MM.1S (cell line): ENCODE measurements at regions not wholly inside any gene's neighbourhood (a gene's known extent, or its start where the extent isn't known, plus 50 kb on each side); places are given as distances from the start of the nearest gene placed in this dataset.
"Not testable (repeated sequence)": the region's sequence is repeated elsewhere in the genome, so short reads cannot be mapped to it uniquely, and the experiment has no call there.

Experiments
- DNase-seq: peaks from one replicate; pipeline ENCODE4 v3.0.0-alpha.2; 2015
- H2AFZ ChIP-seq: fragments of 300-600 bp; sonication (generic); 2 replicates; pipeline ENCODE4 v1.6.0; 2016; ENCODE audit warnings: antibody characterized with exemption, low read length
- H3F3A ChIP-seq: fragments of 300-600 bp; sonication (generic); 2 replicates; pipeline ENCODE4 v1.6.1; 2016; ENCODE audit warnings: mild to moderate bottlenecking, antibody characterized with exemption, low read length, moderate library complexity, mixed read lengths; ENCODE audit not compliant: insufficient read depth
- H3K27ac ChIP-seq: fragments of 300-600 bp; sonication (generic); 2 replicates; pipeline ENCODE4 v1.5.1; 2016; ENCODE audit warnings: mild to moderate bottlenecking, low read length
- H3K27me3 ChIP-seq: fragments of 300-600 bp; sonication (generic); replicated peaks from 2 replicates; pipeline ENCODE4 v1.6.0; 2016; ENCODE audit warnings: low read length; ENCODE audit not compliant: insufficient read depth
- H3K36me3 ChIP-seq: fragments of 300-600 bp; sonication (generic); replicated peaks from 2 replicates; pipeline ENCODE4 v1.6.1; 2016; ENCODE audit warnings: mild to moderate bottlenecking, low read length, mixed read lengths; ENCODE audit not compliant: insufficient read depth
- H3K4me1 ChIP-seq: fragments of 300-600 bp; sonication (generic); 2 replicates; pipeline ENCODE4 v1.6.1; 2016; ENCODE audit warnings: low read length, mixed read lengths
- H3K4me2 ChIP-seq: fragments of 300-600 bp; sonication (generic); 2 replicates; pipeline ENCODE4 v1.6.0; 2016; ENCODE audit warnings: low read depth, low read length
- H3K4me3 ChIP-seq: fragments of 300-600 bp; sonication (generic); 2 replicates; pipeline ENCODE4 v1.5.1; 2016; ENCODE audit warnings: low read length, mixed read lengths
- H3K79me2 ChIP-seq: fragments of 300-600 bp; sonication (generic); 2 replicates; pipeline ENCODE4 v1.6.1; 2016; ENCODE audit warnings: mixed run types, low read length, mixed read lengths
- H3K9ac ChIP-seq: fragments of 300-600 bp; sonication (generic); 2 replicates; pipeline ENCODE4 v1.6.1; 2016; ENCODE audit warnings: low read length, mixed read lengths
- H3K9me2 ChIP-seq: fragments of 300-600 bp; sonication (generic); replicated peaks from 2 replicates; pipeline ENCODE4 v1.6.1; 2016; ENCODE audit warnings: mild to moderate bottlenecking, low read length, mixed read lengths; ENCODE audit not compliant: insufficient read depth
- H3K9me3 ChIP-seq: fragments of 300-600 bp; sonication (generic); replicated peaks from 2 replicates; pipeline ENCODE4 v1.6.1; 2016; ENCODE audit warnings: mild to moderate bottlenecking, low read length, mixed read lengths; ENCODE audit not compliant: insufficient read depth
- H4K20me1 ChIP-seq: fragments of 300-600 bp; sonication (generic); 2 replicates; pipeline ENCODE4 v1.6.1; 2016; ENCODE audit warnings: mild to moderate bottlenecking, low read length, moderate library complexity, mixed read lengths; ENCODE audit not compliant: insufficient read depth
- CTCF ChIP-seq: fragments of 300-600 bp; sonication (generic); IDR thresholded peaks from 2 replicates; pipeline ENCODE4 v1.5.1; 2016; ENCODE audit warnings: antibody characterized with exemption, low read length, mixed read lengths
- EZH2 ChIP-seq: fragments of 300-600 bp; sonication (generic); optimal IDR thresholded peaks from 2 replicates; pipeline ENCODE3; 2017; ENCODE audit warnings: low read depth, mild to moderate bottlenecking, antibody characterized with exemption, low read length, mixed read lengths
- EZH2phosphoT487 ChIP-seq: fragments of 300-600 bp; sonication (generic); IDR thresholded peaks from 2 replicates; pipeline ENCODE4 v1.6.1; 2018; ENCODE audit warnings: antibody characterized with exemption, low read length

- no peak overlapping the region for H2AFZ ChIP-seq
- no peak overlapping the region for H3K4me2 ChIP-seq
- H3K9me2 ChIP-seq = no peaks in the 10 kb centered on the region
- no peak for TF ChIP-seq EZH2phosphoT487
- no peak for TF ChIP-seq CTCF
- TF ChIP-seq EZH2 = no peak
- H3K4me1 ChIP-seq = peaks cover 12% of the 10 kb centered on the region; the same call in 1 of the 2 replicates
- H3K27ac ChIP-seq = no peak overlapping the region
- no peaks in the 10 kb centered on the region for H3K9me3 ChIP-seq
- no peaks in the 10 kb centered on the region for H3K27me3 ChIP-seq
- no peak overlapping the region for H3K9ac ChIP-seq
- no peak overlapping the region for H3K4me3 ChIP-seq
- peaks cover 22% of the 10 kb centered on the region for H3F3A ChIP-seq
- no peaks in the 10 kb centered on the region for H3K36me3 ChIP-seq
- H4K20me1 ChIP-seq = no peaks in the 10 kb centered on the region
- H3K79me2 ChIP-seq = no peaks in the 10 kb centered on the region
- DNase-seq = no peak
Observed at GRCh38 chr20:53647286-53647821, 53.7 kb upstream of the ZNF217 start.

GRCh38 chr20:53646550-53646949 lies 52.9 kb upstream of the ZNF217 start:
- TF ChIP-seq CTCF (no peak), EZH2 (no peak), EZH2phosphoT487 (no peak)

DNA sequence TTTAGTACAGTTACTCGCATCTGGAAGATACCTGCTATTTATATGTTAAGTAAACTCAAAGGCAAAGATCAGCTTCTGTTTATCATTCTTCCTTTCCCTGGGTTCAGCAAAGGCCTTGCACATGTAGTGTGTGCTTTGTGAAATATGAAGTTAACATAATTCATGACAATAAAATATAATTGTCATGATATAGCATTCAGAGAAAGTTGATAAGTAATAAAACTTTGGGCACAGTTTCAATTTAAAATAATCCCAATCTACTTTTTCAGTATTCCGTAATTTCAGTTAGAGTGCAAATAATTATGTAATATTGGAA lies 51.9 kb upstream of the ZNF217 start:
- TF ChIP-seq EZH2phosphoT487 (no peak), EZH2 (no peak)
- Histone ChIP-seq H3K27ac (no peak overlapping the region), H3K4me2 (no peak overlapping the region)

More at GRCh38 chr20:53646550-53646949, 52.9 kb upstream of the ZNF217 start:
- H3K4me1 ChIP-seq = peaks cover 16% of the 10 kb centered on the region; the same call in 1 of the 2 replicates
- DNase-seq = no peak
- H3K9me3 ChIP-seq = no peaks in the 10 kb centered on the region
- no peak overlapping the region for H2AFZ ChIP-seq
- no peak overlapping the region for H3K4me3 ChIP-seq
- no peak overlapping the region for H3K9ac ChIP-seq
- H3K4me2 ChIP-seq = no peak overlapping the region
- no peaks in the 10 kb centered on the region for H3K9me2 ChIP-seq
- H3K27ac ChIP-seq = no peak overlapping the region
- H3K79me2 ChIP-seq = no peaks in the 10 kb centered on the region
- no peaks in the 10 kb centered on the region for H4K20me1 ChIP-seq
- H3K36me3 ChIP-seq = no peaks in the 10 kb centered on the region
- no peaks in the 10 kb centered on the region for H3K27me3 ChIP-seq
- peaks cover 21% of the 10 kb centered on the region for H3F3A ChIP-seq

GRCh38 chr20:53644108-53644507 lies 50.5 kb upstream of the ZNF217 start:
- DNase-seq, H3K9me2 ChIP-seq, H2AFZ ChIP-seq, H4K20me1 ChIP-seq, H3K9me3 ChIP-seq, H3K27me3 ChIP-seq, H3K27ac ChIP-seq, H3K4me2 ChIP-seq, H3K4me3 ChIP-seq, H3K9ac ChIP-seq, H3K36me3 ChIP-seq, H3K79me2 ChIP-seq: not testable (repeated sequence)
- Histone ChIP-seq H3F3A (peaks cover 21% of the 10 kb centered on the region), H3K4me1 (peaks cover 16% of the 10 kb centered on the region; the same call in 1 of the 2 replicates)

More for the DNA sequence above, 51.9 kb upstream of the ZNF217 start:
- H3K9ac ChIP-seq = no peak overlapping the region
- no peaks in the 10 kb centered on the region for H4K20me1 ChIP-seq
- H2AFZ ChIP-seq = no peak overlapping the region
- H3K9me3 ChIP-seq = no peaks in the 10 kb centered on the region
- H3K79me2 ChIP-seq = no peaks in the 10 kb centered on the region
- H3K9me2 ChIP-seq = no peaks in the 10 kb centered on the region
- H3F3A ChIP-seq = peaks cover 21% of the 10 kb centered on the region
- DNase-seq = no peak
- no peaks in the 10 kb centered on the region for H3K27me3 ChIP-seq
- peaks cover 16% of the 10 kb centered on the region; the same call in 1 of the 2 replicates for H3K4me1 ChIP-seq
- no peak overlapping the region for H3K4me3 ChIP-seq
- no peaks in the 10 kb centered on the region for H3K36me3 ChIP-seq
